ENCODE measurements at regions not wholly inside any gene's neighbourhood (a gene's known extent, or its start where the extent isn't known, plus 50 kb on each side); places are given as distances from the start of the nearest gene placed in this dataset.

DNA sequence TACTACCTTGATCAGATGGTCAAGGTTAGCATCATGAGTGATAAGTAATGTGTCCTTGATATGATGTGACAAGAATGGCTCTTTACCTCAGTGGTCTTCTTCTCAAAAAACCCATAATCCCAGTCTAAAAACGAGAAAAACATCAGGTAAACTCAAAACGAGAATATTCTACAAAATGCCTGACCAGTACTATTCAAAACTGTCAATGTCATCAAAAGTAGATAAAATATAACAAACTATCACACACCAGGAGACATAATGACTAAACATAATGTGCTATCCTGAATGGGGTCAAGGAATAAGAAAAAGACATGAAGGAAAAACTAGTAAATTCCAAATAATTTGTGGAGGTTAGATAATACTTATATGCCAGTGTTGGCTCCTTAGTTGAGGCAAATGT lies 85.2 kb upstream of the PDHA2 start:
- H3K4me3 ChIP-seq (ENCODE audit: low read depth, low read length), result no peak overlapping the region
- DNase-seq (ENCODE audit: low read depth), result no peak
- no peak for TF ChIP-seq CTCF (IDR thresholded peaks at IDR 0.05; ENCODE audit: insufficient read depth, low read length)

GRCh38 chr4:95749204-95749603 lies 90.7 kb upstream of the PDHA2 start:
- no peak for DNase-seq (ENCODE audit: low read depth)
- no peak overlapping the region for H3K4me3 ChIP-seq (ENCODE audit: low read depth, low read length)
- no peak for TF ChIP-seq CTCF (IDR thresholded peaks at IDR 0.05; ENCODE audit: insufficient read depth, low read length)

DNA sequence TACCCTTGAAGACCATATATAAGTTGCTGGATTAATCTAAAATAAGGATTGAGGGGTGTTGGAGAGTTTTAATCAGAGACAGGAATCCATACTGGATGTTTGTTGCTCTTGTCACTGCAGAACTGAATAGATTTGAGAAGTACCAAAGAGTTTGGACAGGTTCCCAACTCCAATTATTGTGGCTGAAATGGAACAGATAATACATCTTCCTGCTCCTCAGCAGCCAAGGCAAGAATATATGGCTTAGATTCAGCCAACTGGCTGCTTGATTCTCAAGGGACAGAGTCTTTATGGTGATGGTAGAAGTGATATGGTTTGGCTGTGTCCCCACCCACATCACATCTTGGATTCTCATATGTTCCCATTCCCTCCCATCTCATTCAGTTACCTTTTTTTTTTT lies 97.0 kb upstream of the PDHA2 start:
- no peak for DNase-seq (ENCODE audit: low read depth)
- H3K4me3 ChIP-seq (ENCODE audit: low read depth, low read length), result no peak overlapping the region
- TF ChIP-seq CTCF (IDR thresholded peaks at IDR 0.05; ENCODE audit: insufficient read depth, low read length), result no peak

DNA sequence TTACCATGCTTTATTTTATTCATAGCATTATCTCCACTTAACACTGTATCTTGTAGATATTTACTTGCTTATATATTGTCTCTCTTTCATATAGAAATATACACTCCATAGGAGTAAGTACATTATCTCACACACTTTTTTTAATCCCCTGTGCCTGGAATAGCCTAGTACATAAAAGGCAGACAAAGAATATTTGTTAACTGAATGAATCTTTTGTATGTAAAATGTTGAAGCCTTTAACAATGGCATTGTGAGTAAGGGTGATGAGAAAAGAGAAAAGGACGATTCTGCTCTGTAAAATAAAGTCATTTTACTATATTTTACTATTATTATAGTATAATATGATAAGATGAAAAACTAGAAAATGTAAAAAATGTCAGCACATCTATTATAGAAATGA lies 97.7 kb upstream of the PDHA2 start:
- no peak for DNase-seq (ENCODE audit: low read depth)
- no peak overlapping the region for H3K4me3 ChIP-seq (ENCODE audit: low read depth, low read length)
- TF ChIP-seq CTCF (IDR thresholded peaks at IDR 0.05; ENCODE audit: insufficient read depth, low read length), result no peak

GRCh38 chr4:95732061-95732460 lies 107.8 kb upstream of the PDHA2 start:
- no peak for TF ChIP-seq CTCF (IDR thresholded peaks at IDR 0.05; ENCODE audit: insufficient read depth, low read length)
- H3K4me3 ChIP-seq (ENCODE audit: low read depth, low read length), result no peak overlapping the region
- DNase-seq (ENCODE audit: low read depth), result no peak

DNA sequence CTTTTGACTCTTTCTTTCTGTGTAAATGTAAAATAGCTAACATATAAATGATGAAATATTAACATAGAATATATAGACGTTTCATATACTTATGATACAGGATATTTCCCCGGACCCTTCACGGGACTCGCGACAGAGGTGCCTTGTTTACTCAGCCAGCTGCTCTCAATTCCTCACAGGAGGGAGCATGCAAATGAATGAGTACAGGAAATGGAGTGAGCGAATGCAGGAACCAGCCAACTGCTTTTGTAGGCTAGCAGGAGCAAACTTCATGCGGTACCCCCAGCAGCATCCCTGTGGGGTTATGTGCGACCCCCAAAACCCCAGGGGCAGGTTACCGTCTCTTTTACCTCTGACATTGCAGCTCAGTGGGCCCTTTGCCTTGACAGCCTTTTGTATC lies 110.3 kb upstream of the PDHA2 start:
- TF ChIP-seq CTCF (IDR thresholded peaks at IDR 0.05; ENCODE audit: insufficient read depth, low read length), result no peak
- no peak for DNase-seq (ENCODE audit: low read depth)
- no peak overlapping the region for H3K4me3 ChIP-seq (ENCODE audit: low read depth, low read length)

DNA sequence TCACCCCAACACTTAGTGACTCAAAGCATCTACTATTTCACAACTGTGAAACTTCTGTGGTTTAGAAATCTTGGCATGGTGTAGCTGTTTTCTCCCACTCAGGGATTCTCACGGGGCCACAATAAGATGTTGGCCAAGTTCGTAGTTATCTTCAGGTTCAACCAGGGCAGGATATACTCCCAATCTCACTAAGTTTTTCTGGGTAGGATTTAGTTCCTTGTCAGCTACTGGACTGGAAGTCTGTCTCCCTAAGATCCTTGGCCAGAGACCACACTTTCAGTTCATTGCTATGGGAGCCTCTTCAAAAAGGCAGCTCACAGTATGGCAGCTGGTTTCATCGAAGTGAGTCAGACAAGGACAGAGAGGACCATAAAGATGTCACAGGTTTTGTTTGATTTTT lies 111.7 kb upstream of the PDHA2 start:
- TF ChIP-seq CTCF (IDR thresholded peaks at IDR 0.05; ENCODE audit: insufficient read depth, low read length), result no peak
- no peak overlapping the region for H3K4me3 ChIP-seq (ENCODE audit: low read depth, low read length)
- peak; percentile 15 for DNase-seq (ENCODE audit: low read depth)

Data from fibroblast of the aortic adventitia (primary cell).